Neural cell (in vitro differentiated cells): ENCODE measurements at regions not wholly inside any gene's neighbourhood (a gene's known extent, or its start where the extent isn't known, plus 50 kb on each side); places are given as distances from the start of the nearest gene placed in this dataset.

Experiments
- EP300 ChIP-seq: fragments of 450-650 bp; conservative IDR thresholded peaks from 2 replicates; pipeline ENCODE4 v1.6.1; 2014; ENCODE audit warnings: antibody characterized with exemption, mild to moderate bottlenecking, moderate library complexity; ENCODE audit not compliant: poor library complexity, severe bottlenecking
- POLR2AphosphoS5 ChIP-seq: IDR thresholded peaks from 2 replicates; pipeline ENCODE4 v1.6.1; 2012
- RAD21 ChIP-seq: fragments of 450-650 bp; conservative IDR thresholded peaks from 2 replicates; pipeline ENCODE4 v1.6.1; 2014; ENCODE audit warnings: antibody characterized with exemption, mild to moderate bottlenecking, moderate library complexity
- TF ChIP-seq, protein P1 (sequence below): fragments of 450-650 bp; IDR thresholded peaks from 2 replicates; pipeline ENCODE4 v1.5.1; 2014; ENCODE audit warnings: antibody characterized with exemption, mild to moderate bottlenecking, moderate library complexity; ENCODE audit not compliant: poor library complexity, severe bottlenecking
- TF ChIP-seq, protein P2 (sequence below): IDR thresholded peaks from 2 replicates; pipeline ENCODE4 v1.6.1; 2012; ENCODE audit warnings: borderline replicate concordance

DNA sequence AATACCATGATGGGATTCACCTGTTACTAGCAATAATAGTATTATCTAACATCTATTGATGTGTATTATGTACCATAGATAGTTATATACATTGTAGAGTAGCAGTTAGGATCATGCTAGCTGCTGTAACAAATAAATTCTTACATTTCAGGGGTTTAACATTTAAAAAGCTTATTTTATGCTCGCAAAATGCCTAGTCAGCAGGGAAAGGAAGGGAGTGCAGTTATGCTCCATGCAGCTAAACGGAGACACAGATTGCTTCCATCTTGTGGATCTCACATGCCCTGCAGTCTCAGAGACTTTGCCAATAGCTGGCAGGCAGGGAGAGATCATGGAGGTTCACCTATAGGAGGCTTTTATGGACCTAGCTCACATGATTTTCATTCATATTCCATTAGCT lies 364.1 kb downstream of the TOX3 start:
- TF ChIP-seq RAD21: no peak
- TF ChIP-seq POLR2AphosphoS5: no peak
- TF ChIP-seq, protein P1, sequence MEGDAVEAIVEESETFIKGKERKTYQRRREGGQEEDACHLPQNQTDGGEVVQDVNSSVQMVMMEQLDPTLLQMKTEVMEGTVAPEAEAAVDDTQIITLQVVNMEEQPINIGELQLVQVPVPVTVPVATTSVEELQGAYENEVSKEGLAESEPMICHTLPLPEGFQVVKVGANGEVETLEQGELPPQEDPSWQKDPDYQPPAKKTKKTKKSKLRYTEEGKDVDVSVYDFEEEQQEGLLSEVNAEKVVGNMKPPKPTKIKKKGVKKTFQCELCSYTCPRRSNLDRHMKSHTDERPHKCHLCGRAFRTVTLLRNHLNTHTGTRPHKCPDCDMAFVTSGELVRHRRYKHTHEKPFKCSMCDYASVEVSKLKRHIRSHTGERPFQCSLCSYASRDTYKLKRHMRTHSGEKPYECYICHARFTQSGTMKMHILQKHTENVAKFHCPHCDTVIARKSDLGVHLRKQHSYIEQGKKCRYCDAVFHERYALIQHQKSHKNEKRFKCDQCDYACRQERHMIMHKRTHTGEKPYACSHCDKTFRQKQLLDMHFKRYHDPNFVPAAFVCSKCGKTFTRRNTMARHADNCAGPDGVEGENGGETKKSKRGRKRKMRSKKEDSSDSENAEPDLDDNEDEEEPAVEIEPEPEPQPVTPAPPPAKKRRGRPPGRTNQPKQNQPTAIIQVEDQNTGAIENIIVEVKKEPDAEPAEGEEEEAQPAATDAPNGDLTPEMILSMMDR: no peak
- TF ChIP-seq, protein P2, sequence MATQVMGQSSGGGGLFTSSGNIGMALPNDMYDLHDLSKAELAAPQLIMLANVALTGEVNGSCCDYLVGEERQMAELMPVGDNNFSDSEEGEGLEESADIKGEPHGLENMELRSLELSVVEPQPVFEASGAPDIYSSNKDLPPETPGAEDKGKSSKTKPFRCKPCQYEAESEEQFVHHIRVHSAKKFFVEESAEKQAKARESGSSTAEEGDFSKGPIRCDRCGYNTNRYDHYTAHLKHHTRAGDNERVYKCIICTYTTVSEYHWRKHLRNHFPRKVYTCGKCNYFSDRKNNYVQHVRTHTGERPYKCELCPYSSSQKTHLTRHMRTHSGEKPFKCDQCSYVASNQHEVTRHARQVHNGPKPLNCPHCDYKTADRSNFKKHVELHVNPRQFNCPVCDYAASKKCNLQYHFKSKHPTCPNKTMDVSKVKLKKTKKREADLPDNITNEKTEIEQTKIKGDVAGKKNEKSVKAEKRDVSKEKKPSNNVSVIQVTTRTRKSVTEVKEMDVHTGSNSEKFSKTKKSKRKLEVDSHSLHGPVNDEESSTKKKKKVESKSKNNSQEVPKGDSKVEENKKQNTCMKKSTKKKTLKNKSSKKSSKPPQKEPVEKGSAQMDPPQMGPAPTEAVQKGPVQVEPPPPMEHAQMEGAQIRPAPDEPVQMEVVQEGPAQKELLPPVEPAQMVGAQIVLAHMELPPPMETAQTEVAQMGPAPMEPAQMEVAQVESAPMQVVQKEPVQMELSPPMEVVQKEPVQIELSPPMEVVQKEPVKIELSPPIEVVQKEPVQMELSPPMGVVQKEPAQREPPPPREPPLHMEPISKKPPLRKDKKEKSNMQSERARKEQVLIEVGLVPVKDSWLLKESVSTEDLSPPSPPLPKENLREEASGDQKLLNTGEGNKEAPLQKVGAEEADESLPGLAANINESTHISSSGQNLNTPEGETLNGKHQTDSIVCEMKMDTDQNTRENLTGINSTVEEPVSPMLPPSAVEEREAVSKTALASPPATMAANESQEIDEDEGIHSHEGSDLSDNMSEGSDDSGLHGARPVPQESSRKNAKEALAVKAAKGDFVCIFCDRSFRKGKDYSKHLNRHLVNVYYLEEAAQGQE: no peak
- no peak for TF ChIP-seq EP300
